GM23248 (cell line): ENCODE measurements at regions not wholly inside any gene's neighbourhood (a gene's known extent, or its start where the extent isn't known, plus 50 kb on each side); places are given as distances from the start of the nearest gene placed in this dataset.

Experiments
- DNase-seq: peaks from one replicate; pipeline ENCODE4 v3.0.0-alpha.2; 2015
- H2AFZ ChIP-seq: fragments of 200-600 bp; sonication (generic); 2 replicates; pipeline ENCODE4 v1.6.1; 2016; ENCODE audit warnings: antibody characterized with exemption
- H3F3A ChIP-seq: fragments of 200-600 bp; sonication (generic); 2 replicates; pipeline ENCODE4 v1.6.1; 2016; ENCODE audit warnings: mild to moderate bottlenecking, antibody characterized with exemption, mixed run types; ENCODE audit not compliant: insufficient read depth
- H3K27ac ChIP-seq: fragments of 200-600 bp; sonication (generic); 2 replicates; pipeline ENCODE4 v1.5.1; 2016; ENCODE audit warnings: mild to moderate bottlenecking
- H3K27me3 ChIP-seq: fragments of 200-600 bp; sonication (generic); replicated peaks from 2 replicates; pipeline ENCODE4 v1.6.1; 2016; ENCODE audit warnings: mild to moderate bottlenecking; ENCODE audit not compliant: insufficient read depth
- H3K36me3 ChIP-seq: fragments of 200-600 bp; sonication (generic); 2 replicates; pipeline ENCODE4 v1.6.1; 2016; ENCODE audit warnings: low read depth, mild to moderate bottlenecking
- H3K4me1 ChIP-seq: fragments of 200-600 bp; sonication (generic); 2 replicates; pipeline ENCODE4 v1.6.1; 2016; ENCODE audit warnings: mild to moderate bottlenecking; ENCODE audit not compliant: insufficient read depth
- H3K4me2 ChIP-seq: fragments of 200-600 bp; sonication (generic); one replicate; pipeline ENCODE4 v1.6.1; 2016; ENCODE audit warnings: mild to moderate bottlenecking; ENCODE audit not compliant: unreplicated experiment
- H3K4me3 ChIP-seq: fragments of 200-600 bp; sonication (generic); 2 replicates; pipeline ENCODE4 v1.5.1; 2016; ENCODE audit warnings: mild to moderate bottlenecking
- H3K79me2 ChIP-seq: fragments of 200-600 bp; sonication (generic); 2 replicates; pipeline ENCODE4 v1.6.1; 2016; ENCODE audit warnings: mild to moderate bottlenecking; ENCODE audit not compliant: insufficient read depth
- H3K9ac ChIP-seq: fragments of 200-600 bp; sonication (generic); 2 replicates; pipeline ENCODE4 v1.6.1; 2016; ENCODE audit warnings: mild to moderate bottlenecking
- H3K9me2 ChIP-seq: fragments of 200-600 bp; sonication (generic); 2 replicates; pipeline ENCODE4 v1.6.1; 2016; ENCODE audit warnings: mixed run types, mild to moderate bottlenecking, moderate library complexity; ENCODE audit not compliant: insufficient read depth
- H3K9me3 ChIP-seq: fragments of 200-600 bp; sonication (generic); one replicate; pipeline ENCODE4 v1.6.1; 2017; ENCODE audit warnings: low read depth
- H4K20me1 ChIP-seq: fragments of 200-600 bp; sonication (generic); 2 replicates; pipeline ENCODE4 v1.6.0; 2016; ENCODE audit not compliant: insufficient read depth
- EZH2 ChIP-seq: fragments of 200-600 bp; sonication (generic); IDR thresholded peaks from 2 replicates; pipeline ENCODE4 v1.6.1; 2018; ENCODE audit warnings: antibody characterized with exemption, mild to moderate bottlenecking; ENCODE audit not compliant: insufficient read depth, poor library complexity, severe bottlenecking
- EZH2phosphoT487 ChIP-seq: fragments of 200-600 bp; sonication (generic); IDR thresholded peaks from 2 replicates; pipeline ENCODE4 v1.6.1; 2018; ENCODE audit warnings: antibody characterized with exemption, moderate library complexity, mild to moderate bottlenecking, low read depth; ENCODE audit not compliant: insufficient read depth
- WGBS, 2 experiments: methylation state at CpG; one replicate each; pipeline ENCODE4 v1.1.6; 2015 to 2017; ENCODE audit warnings: low lambda C conversion rate in 2 of 2, low coverage in 1 of 2; ENCODE audit errors: missing lambda C conversion rate in 2 of 2; 5-methylcytosine and 5-hydroxymethylcytosine counted together
- in situ Hi-C: fragments of 300-500 bp; cut with MboI; formaldehyde crosslinking; loops from 2 replicates; pipeline ENCODE4 v1.15.0; 2020

- Histone ChIP-seq H3K9ac (peak overlapping the region; percentile 59), H2AFZ (peak overlapping the region; percentile 17), H3K27me3 (no peaks in the 10 kb centered on the region), H3K27ac (peak overlapping the region; percentile 86), H3K4me3 (no peak overlapping the region), H4K20me1 (no peaks in the 10 kb centered on the region), H3F3A (peaks cover 53% of the 10 kb centered on the region), H3K4me2 (peak overlapping the region; percentile 72), H3K36me3 (no peaks in the 10 kb centered on the region), H3K79me2 (0 out of 2 replicates have a peak, but pooled peaks cover 4% of the 10 kb centered on the region), H3K9me3 (no peaks in the 10 kb centered on the region), H3K9me2 (no peaks in the 10 kb centered on the region), H3K4me1 (peaks cover 68% of the 10 kb centered on the region)
- 12 to 13% methylated on average over 4 of the region's 4 CpGs for WGBS, 2 experiments
- in situ Hi-C loops = no loop called here
- TF ChIP-seq EZH2 (no peak), EZH2phosphoT487 (no peak)
- DNase-seq = peak; percentile 89
These were observed 185.8 kb downstream of the PCSK1 start for GRCh38 chr5:96247097-96247701.

GRCh38 chr5:96245140-96246091 is 187.6 kb downstream of the PCSK1 start:
- in situ Hi-C loops = no loop called here
- H2AFZ ChIP-seq = peak overlapping the region; percentile 34; the same call in 1 of the 2 replicates

GRCh38 chr5:96244696-96245095 is 188.4 kb downstream of the PCSK1 start:
- Histone ChIP-seq H3K36me3 (no peaks in the 10 kb centered on the region), H4K20me1 (no peaks in the 10 kb centered on the region), H3K9ac (no peak overlapping the region), H3K4me2 (peak overlapping the region; percentile 7), H3K27me3 (no peaks in the 10 kb centered on the region), H2AFZ (0 out of 2 replicates have a peak overlapping the region, but pooled peaks have one; percentile 34), H3K9me3 (no peaks in the 10 kb centered on the region), H3K9me2 (no peaks in the 10 kb centered on the region), H3K4me3 (no peak overlapping the region), H3K79me2 (0 out of 2 replicates have a peak, but pooled peaks cover 4% of the 10 kb centered on the region), H3K27ac (peak overlapping the region; percentile 69), H3K4me1 (peaks cover 67% of the 10 kb centered on the region), H3F3A (peaks cover 54% of the 10 kb centered on the region)
- no peak for DNase-seq
- TF ChIP-seq EZH2 (no peak), EZH2phosphoT487 (no peak)
- in situ Hi-C loops = no loop called here
- WGBS, 2 experiments = 62 to 74% methylated on average over 2 of the region's 2 CpGs

More at GRCh38 chr5:96245140-96246091, 187.6 kb downstream of the PCSK1 start:
- no peaks in the 10 kb centered on the region for H3K9me2 ChIP-seq
- WGBS, 2 experiments = 83 to 89% methylated on average over 4 of the region's 4 CpGs
- H3K27ac ChIP-seq = 0 out of 2 replicates have a peak overlapping the region, but pooled peaks have one; percentile 69
- H3K36me3 ChIP-seq = no peaks in the 10 kb centered on the region
- H3K4me3 ChIP-seq = no peak overlapping the region
- H3K4me2 ChIP-seq = peak overlapping the region; percentile 7
- TF ChIP-seq EZH2 (no peak), EZH2phosphoT487 (no peak)
- H3K27me3 ChIP-seq = no peaks in the 10 kb centered on the region
- no peaks in the 10 kb centered on the region for H4K20me1 ChIP-seq
- DNase-seq = no peak
- H3K9ac ChIP-seq = no peak overlapping the region
- H3F3A ChIP-seq = peaks cover 54% of the 10 kb centered on the region
- H3K79me2 ChIP-seq = 0 out of 2 replicates have a peak, but pooled peaks cover 4% of the 10 kb centered on the region
- peaks cover 67% of the 10 kb centered on the region for H3K4me1 ChIP-seq
- H3K9me3 ChIP-seq = no peaks in the 10 kb centered on the region

- Histone ChIP-seq H3K9ac (peak overlapping the region; percentile 36; the same call in 1 of the 2 replicates), H4K20me1 (no peaks in the 10 kb centered on the region), H3K4me2 (peak overlapping the region; percentile 40), H3K36me3 (no peaks in the 10 kb centered on the region), H3K9me3 (no peaks in the 10 kb centered on the region), H3K9me2 (no peaks in the 10 kb centered on the region), H3K79me2 (0 out of 2 replicates have a peak, but pooled peaks cover 4% of the 10 kb centered on the region), H3K27me3 (no peaks in the 10 kb centered on the region), H2AFZ (no peak overlapping the region), H3K27ac (peak overlapping the region; percentile 69), H3F3A (peaks cover 50% of the 10 kb centered on the region), H3K4me3 (no peak overlapping the region), H3K4me1 (peaks cover 62% of the 10 kb centered on the region)
- DNase-seq = no peak
- in situ Hi-C loops = no loop called here
- 96 to 97% methylated on average over 1 of the region's 1 CpG for WGBS, 2 experiments
- TF ChIP-seq EZH2 (no peak), EZH2phosphoT487 (no peak)
These were observed 189.2 kb downstream of the PCSK1 start for GRCh38 chr5:96243862-96244261.
